ENCODE measurements at regions not wholly inside any gene's neighbourhood (a gene's known extent, or its start where the extent isn't known, plus 50 kb on each side); places are given as distances from the start of the nearest gene placed in this dataset.

DNA sequence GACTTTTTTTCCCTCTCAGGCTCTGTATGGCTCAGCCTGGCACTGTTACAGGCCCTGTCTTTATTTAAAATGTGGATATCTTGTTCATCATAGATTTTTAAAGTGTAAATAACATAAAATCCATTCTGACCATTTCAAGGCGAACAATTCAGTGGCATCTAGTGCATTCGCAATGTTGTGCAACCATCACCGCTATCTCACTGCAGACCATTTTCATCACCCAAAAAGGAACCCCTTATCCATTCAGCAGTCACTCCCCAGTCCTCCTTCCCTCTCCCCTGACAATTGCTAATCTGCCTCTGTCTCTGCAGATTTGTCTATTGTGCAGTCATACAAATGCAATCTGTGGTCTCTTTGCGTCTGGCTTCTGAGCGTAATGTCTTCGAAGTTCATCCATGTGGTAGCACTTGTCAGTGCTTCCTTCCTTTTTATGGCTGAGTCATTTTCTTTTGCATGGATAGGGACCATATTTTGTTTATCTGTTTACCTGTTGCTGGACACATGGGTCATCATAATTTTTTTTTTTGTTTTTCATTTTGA lies 148.8 kb upstream of the LHX5 start:
- no peaks in the 10 kb centered on the region for H3K27me3 ChIP-seq (ENCODE audit: insufficient read depth, low read length)
- DNase-seq = no peak
- H3K4ac ChIP-seq (ENCODE audit: low read depth, low read length) = no peak overlapping the region
- H2BK20ac ChIP-seq (ENCODE audit: low read depth, low read length, poor library complexity, severe bottlenecking) = no peak overlapping the region
- TF ChIP-seq, protein P1, sequence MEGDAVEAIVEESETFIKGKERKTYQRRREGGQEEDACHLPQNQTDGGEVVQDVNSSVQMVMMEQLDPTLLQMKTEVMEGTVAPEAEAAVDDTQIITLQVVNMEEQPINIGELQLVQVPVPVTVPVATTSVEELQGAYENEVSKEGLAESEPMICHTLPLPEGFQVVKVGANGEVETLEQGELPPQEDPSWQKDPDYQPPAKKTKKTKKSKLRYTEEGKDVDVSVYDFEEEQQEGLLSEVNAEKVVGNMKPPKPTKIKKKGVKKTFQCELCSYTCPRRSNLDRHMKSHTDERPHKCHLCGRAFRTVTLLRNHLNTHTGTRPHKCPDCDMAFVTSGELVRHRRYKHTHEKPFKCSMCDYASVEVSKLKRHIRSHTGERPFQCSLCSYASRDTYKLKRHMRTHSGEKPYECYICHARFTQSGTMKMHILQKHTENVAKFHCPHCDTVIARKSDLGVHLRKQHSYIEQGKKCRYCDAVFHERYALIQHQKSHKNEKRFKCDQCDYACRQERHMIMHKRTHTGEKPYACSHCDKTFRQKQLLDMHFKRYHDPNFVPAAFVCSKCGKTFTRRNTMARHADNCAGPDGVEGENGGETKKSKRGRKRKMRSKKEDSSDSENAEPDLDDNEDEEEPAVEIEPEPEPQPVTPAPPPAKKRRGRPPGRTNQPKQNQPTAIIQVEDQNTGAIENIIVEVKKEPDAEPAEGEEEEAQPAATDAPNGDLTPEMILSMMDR (conservative IDR thresholded peaks at IDR 0.05) = no peak
- H4K91ac ChIP-seq (ENCODE audit: insufficient read length, low read depth, low read length) = no peak overlapping the region
- no peak overlapping the region for H2AK5ac ChIP-seq (ENCODE audit: insufficient read length, low read length)
- no peak overlapping the region for H3K18ac ChIP-seq (ENCODE audit: insufficient read length, low read depth, low read length)
- no peak overlapping the region for H3K4me3 Mint-ChIP-seq
- no peaks in the 10 kb centered on the region for H3K79me2 ChIP-seq (ENCODE audit: insufficient read depth, low read length)
- H2AFZ ChIP-seq (ENCODE audit: low read length) = no peak overlapping the region
- peaks cover 13% of the 10 kb centered on the region for H3K27me3 Mint-ChIP-seq (ENCODE audit: low read depth)
- H3K9me3 ChIP-seq (ENCODE audit: control insufficient read depth, low read depth, low read length) = no peaks in the 10 kb centered on the region
- no peaks in the 10 kb centered on the region for H3K79me1 ChIP-seq (ENCODE audit: insufficient read depth, low read depth, low read length, poor library complexity, severe bottlenecking)
- no peak overlapping the region for H2BK120ac ChIP-seq (ENCODE audit: low read depth, low read length, poor library complexity, severe bottlenecking)
- no peak overlapping the region for H2BK15ac ChIP-seq (ENCODE audit: low read depth, low read length)
- H3K36me3 Mint-ChIP-seq (ENCODE audit: insufficient read depth in 1 of 3, low read depth in 3 of 3) = peaks cover 0 to 7% (median under 1%) of the 10 kb centered on the region in 3 experiments; a peak in 5 of 7 replicates
- H3K9ac ChIP-seq (ENCODE audit: extremely low read depth, insufficient read length, low read length) = no peak overlapping the region
- no peak overlapping the region for H2BK12ac ChIP-seq (ENCODE audit: insufficient read length, low read depth, low read length)
- no peaks in the 10 kb centered on the region for H3K23me2 ChIP-seq (ENCODE audit: insufficient read length, low read depth, low read length, poor library complexity, severe bottlenecking)
- no peaks in the 10 kb centered on the region for H4K20me1 ChIP-seq (ENCODE audit: control insufficient read depth, insufficient read depth, insufficient read length)
- peaks cover 3 to 8% of the 10 kb centered on the region in 2 experiments for H3K9me3 Mint-ChIP-seq
- peaks cover 25 to 28% of the 10 kb centered on the region in 2 experiments for H3K4me1 Mint-ChIP-seq
- no peak overlapping the region for H3K23ac ChIP-seq (ENCODE audit: insufficient read length, low read depth, low read length)
- WGBS (ENCODE audit: extremely low coverage, insufficient read length, low lambda C conversion rate) = no CpG with 5 or more reads among the region's 6 CpGs
- no peak overlapping the region for H3K56ac ChIP-seq (ENCODE audit: insufficient read length, low read depth, low read length)
- no peak overlapping the region for H4K8ac ChIP-seq (replicated peaks; ENCODE audit: insufficient read length, low read depth, low read length)
- no peak overlapping the region for H3T11ph ChIP-seq (ENCODE audit: low read length)
- no peak overlapping the region for H3K4me2 ChIP-seq (ENCODE audit: insufficient read depth, insufficient read length, low read length)
- no peak overlapping the region for H3K14ac ChIP-seq (ENCODE audit: insufficient read depth, low read length)
- H3K27ac Mint-ChIP-seq = peak overlapping the region in 1 of 3 experiments; percentile 41; a peak in 1 of 7 replicates
- H3K4me1 ChIP-seq (ENCODE audit: insufficient read depth, low read length) = no peaks in the 10 kb centered on the region
- H4K5ac ChIP-seq (ENCODE audit: insufficient read length, low read depth, low read length) = no peak overlapping the region
- no peak overlapping the region for H3K27ac ChIP-seq (ENCODE audit: insufficient read length, low read depth, low read length)
- H2BK5ac ChIP-seq (ENCODE audit: insufficient read length, low read length) = no peak overlapping the region

All from H9 (cell line).